Colon (tissue), 2 donors: ENCODE measurements at regions not wholly inside any gene's neighbourhood (a gene's known extent, or its start where the extent isn't known, plus 50 kb on each side); places are given as distances from the start of the nearest gene placed in this dataset.
"Not testable (repeated sequence)": the region's sequence is repeated elsewhere in the genome, so short reads cannot be mapped to it uniquely, and the experiment has no call there.

Source experiments
- FAIRE-seq: peaks from 2 replicates; lab custom pipeline; 2012; peaks lifted over from hg19 to GRCh38; lab: Jason Lieb, UNC
- donor health status: control.
- donor health status: control.

- FAIRE-seq = not testable (repeated sequence)
Measured at GRCh38 chr4:127407572-127407971, 225.2 kb upstream of the INTU start.

- FAIRE-seq = no peak
Measured at GRCh38 chr4:127410201-127410600, 222.6 kb upstream of the INTU start.

- FAIRE-seq = no peak
Measured at GRCh38 chr4:127410644-127411043, 222.1 kb upstream of the INTU start.

- FAIRE-seq = no peak
Measured at GRCh38 chr4:127414951-127415606, 217.7 kb upstream of the INTU start.

- FAIRE-seq = no peak
Measured at GRCh38 chr4:127416115-127416514, 216.6 kb upstream of the INTU start.

- no peak for FAIRE-seq
Measured at GRCh38 chr4:127417885-127418535, 214.7 kb upstream of the INTU start.

- no peak for FAIRE-seq
Measured at GRCh38 chr4:127419431-127419830, 213.3 kb upstream of the INTU start.

GRCh38 chr4:127421437-127421836 lies 211.3 kb upstream of the INTU start:
- no peak for FAIRE-seq

- no peak for FAIRE-seq
Measured at GRCh38 chr4:127425202-127425845, 207.4 kb upstream of the INTU start.

- FAIRE-seq = no peak
Measured at GRCh38 chr4:127425851-127426250, 206.9 kb upstream of the INTU start.

GRCh38 chr4:127441571-127441970 lies 191.2 kb upstream of the INTU start:
- no peak for FAIRE-seq

GRCh38 chr4:127445471-127445870 lies 187.3 kb upstream of the INTU start:
- FAIRE-seq = no peak

GRCh38 chr4:127446427-127446885 lies 186.3 kb upstream of the INTU start:
- FAIRE-seq = no peak

- no peak for FAIRE-seq
Measured at GRCh38 chr4:127448986-127449385, 183.8 kb upstream of the INTU start.

GRCh38 chr4:127449449-127449848 lies 183.3 kb upstream of the INTU start:
- FAIRE-seq = no peak

GRCh38 chr4:127450276-127450675 lies 182.5 kb upstream of the INTU start:
- FAIRE-seq = no peak

- FAIRE-seq = no peak
Measured at GRCh38 chr4:127463883-127464282, 168.9 kb upstream of the INTU start.

- FAIRE-seq = no peak
Measured at GRCh38 chr4:127469542-127469941, 163.2 kb upstream of the INTU start.

GRCh38 chr4:127469959-127470809 lies 162.6 kb upstream of the INTU start:
- FAIRE-seq = no peak

- FAIRE-seq = not testable (repeated sequence)
Measured at GRCh38 chr4:127478271-127478670, 154.5 kb upstream of the INTU start.

GRCh38 chr4:127479031-127479622 lies 153.6 kb upstream of the INTU start:
- FAIRE-seq = no peak

- no peak for FAIRE-seq
Measured at GRCh38 chr4:127482049-127482448, 150.7 kb upstream of the INTU start.
